T-helper 22 cell (primary cell): ENCODE measurements at regions not wholly inside any gene's neighbourhood (a gene's known extent, or its start where the extent isn't known, plus 50 kb on each side); places are given as distances from the start of the nearest gene placed in this dataset.
"Not testable (repeated sequence)": the region's sequence is repeated elsewhere in the genome, so short reads cannot be mapped to it uniquely, and the experiment has no call there.

ENCODE experiments used
- DNase-seq: peaks from one replicate; pipeline ENCODE4 v3.0.0-alpha.2; 2020; ENCODE audit warnings: low read depth

- no peak for DNase-seq
These were observed 473.7 kb downstream of the MATN1 start for GRCh38 chr1:30249446-30250337.

GRCh38 chr1:30248774-30249173 is 474.6 kb downstream of the MATN1 start:
- no peak for DNase-seq

GRCh38 chr1:30248373-30248772 is 475.0 kb downstream of the MATN1 start:
- DNase-seq: no peak

- DNase-seq: no peak
These were observed 478.6 kb downstream of the MATN1 start for GRCh38 chr1:30244801-30245200.

GRCh38 chr1:30242722-30243457 is 480.5 kb downstream of the MATN1 start:
- DNase-seq: no peak

GRCh38 chr1:30242168-30242567 is 481.2 kb downstream of the MATN1 start:
- DNase-seq: no peak

GRCh38 chr1:30241681-30242080 is 481.7 kb downstream of the MATN1 start:
- DNase-seq: no peak

GRCh38 chr1:30234091-30234490 is 489.3 kb downstream of the MATN1 start:
- DNase-seq: no peak

- DNase-seq: no peak
These were observed 491.0 kb downstream of the MATN1 start for GRCh38 chr1:30232288-30232899.

- DNase-seq: no peak
These were observed 493.4 kb downstream of the MATN1 start for GRCh38 chr1:30229960-30230359.

GRCh38 chr1:30229557-30229956 is 493.8 kb downstream of the MATN1 start:
- DNase-seq: no peak

GRCh38 chr1:30226648-30227047 is 496.7 kb downstream of the MATN1 start:
- DNase-seq: no peak

- DNase-seq: no peak
These were observed 498.0 kb downstream of the MATN1 start for GRCh38 chr1:30225357-30225756.

GRCh38 chr1:30219675-30220074 is 503.7 kb downstream of the MATN1 start:
- no peak for DNase-seq

GRCh38 chr1:30218438-30218837 is 504.9 kb downstream of the MATN1 start:
- no peak for DNase-seq

GRCh38 chr1:30216602-30217001 is 506.8 kb downstream of the MATN1 start:
- no peak for DNase-seq

GRCh38 chr1:30213936-30214335 is 509.4 kb downstream of the MATN1 start:
- no peak for DNase-seq

GRCh38 chr1:30207962-30208361 is 515.4 kb downstream of the MATN1 start:
- DNase-seq: not testable (repeated sequence)

GRCh38 chr1:30206631-30207030 is 516.8 kb downstream of the MATN1 start:
- DNase-seq: not testable (repeated sequence)

- not testable (repeated sequence) for DNase-seq
These were observed 518.5 kb downstream of the MATN1 start for GRCh38 chr1:30204916-30205315.

GRCh38 chr1:30201015-30201414 is 522.4 kb downstream of the MATN1 start:
- DNase-seq: no peak

- no peak for DNase-seq
These were observed 523.2 kb downstream of the MATN1 start for GRCh38 chr1:30200161-30200560.

- no peak for DNase-seq
These were observed 523.8 kb downstream of the MATN1 start for GRCh38 chr1:30199563-30199962.
